ENCODE measurements at regions not wholly inside any gene's neighbourhood (a gene's known extent, or its start where the extent isn't known, plus 50 kb on each side); places are given as distances from the start of the nearest gene placed in this dataset.
"Not testable (repeated sequence)": the region's sequence is repeated elsewhere in the genome, so short reads cannot be mapped to it uniquely, and the experiment has no call there.

DNA sequence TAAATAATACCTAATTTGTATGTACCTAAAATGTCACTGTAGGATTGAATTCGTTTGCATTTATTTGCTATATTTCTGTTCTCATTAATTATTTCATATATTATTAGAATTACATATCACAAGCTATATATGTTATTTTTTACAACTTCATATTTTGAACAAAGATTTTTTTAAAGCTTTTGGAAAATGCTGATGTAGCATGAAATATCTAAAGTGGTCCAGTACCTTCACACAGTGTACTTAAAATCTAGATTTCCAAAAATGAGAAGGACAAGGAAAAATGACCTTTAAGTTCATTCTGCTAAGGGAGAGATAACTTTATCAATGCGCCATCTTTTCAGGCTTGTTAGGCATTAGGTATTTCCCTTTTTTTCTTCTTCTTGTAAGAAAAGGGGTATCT is 71.8 kb downstream of the LARP7 start:
- no peak for DNase-seq

DNA sequence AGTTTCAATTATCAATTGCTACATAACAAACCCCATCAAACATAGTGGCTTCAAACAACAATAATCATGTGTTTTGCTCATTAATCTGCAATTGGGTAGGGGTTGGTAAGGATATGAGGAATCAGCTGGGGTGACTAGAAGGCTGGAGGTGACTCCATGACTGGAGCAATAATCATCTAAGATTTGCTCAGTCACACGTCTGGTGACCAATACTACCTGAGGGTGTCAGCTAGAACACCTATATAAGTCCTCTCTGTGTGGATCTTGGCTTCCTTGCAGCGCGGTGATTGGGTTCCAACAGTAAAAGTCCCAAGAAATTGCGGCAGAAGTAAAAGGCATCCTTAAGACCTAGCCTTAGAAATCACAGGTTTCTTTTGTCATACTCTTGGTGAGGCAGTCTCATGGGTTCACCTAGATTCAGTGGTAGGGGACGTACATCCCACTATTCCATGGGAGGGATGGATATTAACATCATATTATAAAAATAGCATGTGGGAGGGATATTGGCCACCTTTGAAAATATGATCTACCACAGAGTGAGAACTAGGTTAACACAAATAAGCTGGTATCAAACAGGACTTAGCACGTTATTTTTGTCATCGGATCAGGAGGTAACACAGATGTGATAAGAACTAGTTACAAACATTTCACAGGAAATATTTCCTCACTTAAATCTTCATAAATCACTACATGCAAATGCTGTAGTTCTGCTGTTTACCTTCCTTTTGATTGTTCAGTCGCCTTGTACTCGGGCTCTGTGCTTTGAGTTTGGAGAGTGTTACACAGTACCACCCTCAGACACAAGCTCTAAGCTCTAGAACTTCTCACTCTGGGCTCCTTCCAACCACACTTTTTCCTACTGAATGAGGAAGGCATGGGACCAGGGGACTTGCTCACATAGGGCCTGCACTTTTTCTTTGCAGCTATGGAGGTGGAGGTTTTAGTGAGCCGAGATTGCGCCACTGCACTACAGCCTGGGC is 78.3 kb downstream of the LARP7 start:
- DNase-seq = no peak

DNA sequence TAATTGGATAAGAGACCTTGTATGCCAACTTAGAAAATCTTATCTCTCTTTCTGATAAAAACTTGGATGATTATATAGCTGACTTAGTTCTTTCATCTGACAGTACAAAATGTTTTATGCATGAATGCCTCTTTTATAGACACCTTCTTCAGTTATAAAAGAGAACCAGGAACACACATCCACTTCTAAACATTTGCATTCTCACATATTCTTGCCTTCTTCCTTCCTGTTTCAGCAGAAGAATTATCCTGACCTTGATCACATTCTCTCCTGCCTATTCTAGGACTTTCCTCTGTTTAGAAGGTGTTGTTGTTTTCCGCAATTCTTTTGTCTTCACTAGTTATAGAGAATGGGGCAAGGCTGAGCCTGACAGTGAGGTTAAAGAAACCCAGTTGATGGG is 80.9 kb downstream of the LARP7 start:
- DNase-seq = no peak

DNA sequence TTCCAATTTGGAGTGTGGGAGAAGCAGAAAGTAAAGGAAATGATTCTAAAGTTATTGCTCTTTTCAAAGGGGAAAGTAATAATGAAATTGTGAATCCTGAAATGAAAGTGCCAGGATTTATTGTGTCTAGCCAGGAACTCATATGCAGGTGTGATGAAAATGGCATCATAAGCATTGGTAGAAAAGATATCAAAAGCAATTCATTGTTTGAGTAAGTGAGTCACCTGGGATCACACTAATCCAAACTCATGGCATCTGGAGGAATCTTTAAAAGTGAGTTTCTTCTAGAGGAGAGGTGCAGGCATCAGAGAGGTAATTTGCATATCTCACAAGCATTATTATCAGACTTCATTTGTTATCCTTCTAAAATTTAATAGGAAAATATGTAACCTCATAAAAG is 84.7 kb downstream of the LARP7 start:
- no peak for DNase-seq

DNA sequence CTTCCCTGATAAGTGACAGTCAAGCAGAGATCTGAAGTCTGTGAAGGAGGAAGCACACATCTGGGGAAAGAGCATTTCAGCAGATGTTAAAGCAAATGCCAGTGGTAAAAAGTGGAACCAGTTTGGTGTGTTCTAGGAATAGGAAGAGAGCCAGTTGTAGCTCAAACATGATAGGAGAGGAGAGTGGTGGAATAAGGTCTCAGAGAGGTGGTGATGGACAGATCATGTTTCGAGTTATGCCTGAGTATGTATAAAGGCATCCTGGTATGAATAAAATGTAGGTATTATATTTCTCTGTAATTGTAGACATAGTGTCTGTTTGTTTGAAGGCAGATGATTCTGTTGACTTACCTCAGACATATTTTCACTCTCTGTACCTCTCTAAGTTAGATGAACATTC is 89.1 kb downstream of the LARP7 start:
- no peak for DNase-seq

DNA sequence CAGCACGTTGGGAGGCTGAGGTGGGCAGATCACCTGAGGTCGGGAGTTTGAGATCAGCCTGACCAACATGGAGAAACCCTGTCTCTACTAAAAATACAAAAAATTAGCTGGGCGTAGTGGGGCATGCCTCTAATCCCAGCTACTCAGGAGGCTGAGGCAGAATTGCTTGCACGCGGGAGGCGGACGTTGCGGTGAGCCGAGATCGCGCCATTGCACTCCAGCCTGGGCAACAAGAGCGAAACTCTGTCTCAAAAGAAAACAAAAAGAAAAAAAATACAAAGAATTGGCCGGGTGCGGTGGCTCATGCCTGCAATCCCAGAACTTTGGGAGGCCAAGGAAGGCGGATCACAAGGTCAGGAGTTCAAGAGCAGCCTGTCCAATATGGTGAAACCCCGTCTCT is 90.8 kb downstream of the LARP7 start:
- DNase-seq = not testable (repeated sequence)

DNA sequence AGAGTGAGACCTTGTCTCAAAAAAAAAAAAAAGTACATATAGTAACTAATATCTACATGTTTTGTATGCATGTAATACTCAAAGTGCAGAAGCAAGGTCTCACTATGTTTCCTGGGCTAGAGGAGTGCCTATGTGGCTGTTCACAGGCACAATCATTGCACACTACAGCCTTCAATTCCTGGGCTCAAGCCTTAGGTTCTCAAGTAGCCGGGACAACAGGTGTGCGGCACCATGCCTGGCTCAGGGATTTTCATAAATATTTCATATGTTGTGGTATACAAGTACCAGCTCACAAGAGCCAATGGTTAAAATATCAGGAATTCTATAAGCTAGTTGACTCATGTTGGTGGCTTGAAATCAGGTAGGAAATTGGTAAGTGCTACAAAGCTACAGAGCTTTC is 94.8 kb downstream of the LARP7 start:
- no peak for DNase-seq

DNA sequence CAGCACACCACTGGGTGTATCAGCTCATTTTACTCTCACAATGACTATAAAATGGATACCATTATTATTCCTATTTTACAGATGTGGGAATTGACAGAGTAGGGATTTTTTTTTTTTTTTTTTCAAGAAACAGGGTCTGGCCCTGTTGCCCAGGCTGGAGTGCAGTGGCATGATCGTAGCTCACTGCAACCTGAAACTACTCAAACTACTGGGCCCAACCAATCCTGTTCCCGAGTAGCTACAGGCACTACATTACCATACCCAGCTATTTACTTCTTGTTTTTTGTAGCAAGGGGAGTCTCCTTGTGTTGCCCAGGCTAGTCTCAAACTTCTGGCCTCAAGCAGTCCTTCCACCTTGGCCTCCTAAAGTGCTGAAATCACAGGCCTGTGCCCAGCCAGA is 95.2 kb downstream of the LARP7 start:
- DNase-seq = no peak

DNA sequence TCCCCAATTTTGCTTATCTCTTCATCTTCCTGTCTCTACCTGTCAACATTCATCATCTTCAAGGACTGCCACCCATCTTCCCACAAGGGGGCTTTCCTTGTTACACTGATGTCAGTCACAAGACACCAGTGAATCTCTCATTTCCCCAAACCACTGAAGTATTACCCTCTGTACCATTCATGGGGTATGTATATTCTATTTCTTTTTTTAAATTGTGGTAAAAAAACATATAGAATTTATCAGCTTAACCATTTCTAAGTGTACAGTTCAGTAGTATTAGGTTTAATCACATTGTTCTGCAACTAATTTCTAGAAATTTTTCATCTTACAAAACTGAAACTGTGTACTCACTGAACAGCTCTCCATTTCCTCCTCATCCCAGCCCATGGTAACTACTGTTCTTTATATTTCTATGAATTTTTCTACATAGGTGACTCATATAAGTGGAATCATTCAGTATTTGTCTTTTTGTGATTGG is 98.6 kb downstream of the LARP7 start:
- DNase-seq = no peak

DNA sequence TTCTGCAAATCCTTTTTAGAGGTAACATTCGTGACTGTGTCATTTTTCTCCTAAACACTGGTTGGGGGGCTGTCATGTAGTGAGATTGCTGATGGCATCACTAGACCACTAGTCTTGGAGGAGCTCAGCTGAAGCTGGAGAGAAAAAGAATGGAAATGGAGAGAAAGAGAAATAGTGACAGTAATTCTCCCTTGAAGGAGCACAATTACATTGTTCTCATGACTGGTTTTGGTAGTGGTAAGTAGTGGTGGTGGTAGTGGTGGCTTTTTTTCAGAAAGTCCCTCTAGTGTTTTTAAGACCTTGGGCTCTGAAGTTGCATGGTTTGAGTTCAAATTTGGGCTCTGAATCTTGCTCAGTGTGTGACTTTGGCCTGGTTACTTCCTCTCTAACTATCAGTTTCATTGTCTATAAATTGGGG is 99.8 kb downstream of the LARP7 start:
- DNase-seq = no peak

DNA sequence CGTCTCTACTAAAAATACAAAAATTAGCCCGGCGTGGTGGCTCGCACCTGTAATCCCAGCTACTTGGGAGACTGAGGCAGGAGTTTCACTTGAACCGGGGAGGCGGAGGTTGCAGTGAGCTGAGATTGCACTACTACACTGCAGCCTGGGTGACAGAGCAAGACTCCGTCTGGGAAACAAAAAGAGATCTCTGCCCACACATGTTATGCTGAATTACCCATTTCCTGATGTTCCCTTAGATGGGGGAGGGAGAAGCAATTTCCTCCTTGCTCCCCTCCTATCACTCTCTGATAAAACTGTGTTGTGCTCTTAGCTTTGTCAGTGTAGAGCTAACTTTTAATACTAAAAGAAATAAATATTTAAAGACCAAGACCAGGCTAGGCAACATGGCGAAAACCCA is 102.5 kb downstream of the LARP7 start:
- DNase-seq = no peak

DNA sequence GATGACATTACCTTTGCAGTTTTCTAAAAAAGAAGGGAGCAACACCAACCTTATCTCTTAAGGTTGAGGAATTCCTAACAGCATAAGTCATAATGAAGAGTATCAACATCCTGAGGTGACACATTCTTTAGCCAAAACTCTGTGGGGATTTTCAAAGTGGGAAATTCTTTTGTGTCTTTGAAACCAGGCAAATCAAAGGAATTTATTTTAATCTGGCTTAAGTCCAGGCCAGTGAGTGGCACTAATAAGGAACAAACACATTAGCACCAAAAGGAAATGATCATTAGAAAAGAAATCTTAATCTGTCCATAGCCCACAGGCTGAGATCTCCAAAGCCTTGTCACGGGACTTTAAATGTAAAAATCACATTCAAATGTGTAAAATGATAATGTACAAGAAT is 110.1 kb downstream of the LARP7 start:
- no peak for DNase-seq

DNA sequence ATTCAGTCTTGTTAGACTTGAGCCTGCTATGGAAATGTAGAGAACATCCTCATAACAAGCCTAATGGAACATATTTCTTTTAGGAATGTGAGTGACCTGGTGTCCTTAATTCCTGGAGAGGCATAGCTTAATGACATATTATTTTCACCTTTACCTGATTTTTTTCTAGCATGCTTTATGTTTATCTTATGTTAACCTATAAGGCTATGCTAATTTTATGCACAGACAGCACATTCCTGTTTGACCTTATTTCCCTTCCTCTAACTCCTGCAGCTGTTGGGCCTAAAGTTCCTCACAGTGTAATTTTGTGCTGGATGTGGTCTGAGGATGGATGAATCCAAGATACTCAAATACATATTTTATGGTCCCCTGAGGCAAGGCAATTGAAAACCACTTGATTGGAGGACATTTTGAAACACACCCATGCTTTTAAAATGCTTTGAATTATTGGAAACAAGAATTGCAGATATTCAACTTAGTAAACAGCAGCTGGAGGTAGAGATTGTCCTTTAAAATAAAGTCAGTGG is 111.5 kb downstream of the LARP7 start:
- no peak for DNase-seq

DNA sequence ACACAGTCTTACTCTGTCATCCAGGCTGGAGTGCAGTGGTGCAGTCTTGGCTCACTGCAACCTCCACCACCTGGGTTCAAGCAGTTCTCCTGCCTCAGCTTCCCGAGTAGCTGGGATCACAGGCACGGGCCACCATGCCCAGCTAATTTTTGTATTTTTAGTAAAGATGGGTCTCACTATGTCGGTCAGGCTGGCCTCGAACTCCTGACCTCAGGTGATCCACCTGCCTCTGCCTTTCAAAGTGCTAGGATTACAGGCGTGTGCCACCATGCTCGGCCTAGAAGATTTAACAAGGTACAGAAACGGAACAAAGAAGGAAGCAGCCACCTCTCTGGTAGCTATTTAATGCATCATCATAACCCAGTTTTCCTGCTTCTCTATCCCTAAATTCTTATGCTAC is 113.8 kb downstream of the LARP7 start:
- not testable (repeated sequence) for DNase-seq

DNA sequence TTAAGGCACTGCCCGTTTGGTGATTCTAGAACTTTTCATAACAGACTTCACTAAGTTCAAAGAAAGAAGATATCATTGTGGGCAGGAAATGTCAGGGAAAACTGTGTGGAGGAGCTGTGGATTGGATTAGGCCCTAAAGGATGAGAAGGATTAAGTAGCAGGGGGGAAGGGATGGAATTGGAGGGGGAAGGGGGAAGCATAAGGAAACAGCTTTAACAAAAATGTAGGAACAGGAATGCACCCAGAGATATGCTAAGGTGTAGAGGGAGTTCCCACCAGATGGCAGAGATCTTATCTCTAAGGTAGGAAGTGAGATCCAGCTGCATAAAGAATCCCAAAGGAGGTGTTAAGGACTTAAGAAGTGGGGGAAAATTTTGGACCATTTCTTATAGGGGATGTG is 114.5 kb downstream of the LARP7 start:
- no peak for DNase-seq

DNA sequence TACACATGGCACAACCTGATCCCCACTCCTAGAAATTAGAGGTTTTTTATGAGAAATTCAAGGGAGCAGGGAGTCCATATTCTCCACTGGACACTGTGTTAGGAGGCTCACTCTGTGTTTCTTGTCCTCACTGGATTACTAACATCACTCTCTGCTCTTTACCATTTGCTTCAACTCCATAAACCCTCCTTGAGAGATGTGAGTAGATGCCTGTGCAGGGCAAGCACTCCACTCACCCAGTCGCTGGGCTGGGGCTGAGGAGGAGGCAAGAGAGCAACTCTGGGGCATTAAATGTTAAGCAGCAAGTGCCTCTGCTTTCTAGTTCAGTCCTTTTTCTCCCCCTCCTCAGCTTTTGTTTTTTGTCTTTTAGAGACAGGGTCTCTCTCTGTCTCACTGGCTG is 115.1 kb downstream of the LARP7 start:
- DNase-seq = no peak

DNA sequence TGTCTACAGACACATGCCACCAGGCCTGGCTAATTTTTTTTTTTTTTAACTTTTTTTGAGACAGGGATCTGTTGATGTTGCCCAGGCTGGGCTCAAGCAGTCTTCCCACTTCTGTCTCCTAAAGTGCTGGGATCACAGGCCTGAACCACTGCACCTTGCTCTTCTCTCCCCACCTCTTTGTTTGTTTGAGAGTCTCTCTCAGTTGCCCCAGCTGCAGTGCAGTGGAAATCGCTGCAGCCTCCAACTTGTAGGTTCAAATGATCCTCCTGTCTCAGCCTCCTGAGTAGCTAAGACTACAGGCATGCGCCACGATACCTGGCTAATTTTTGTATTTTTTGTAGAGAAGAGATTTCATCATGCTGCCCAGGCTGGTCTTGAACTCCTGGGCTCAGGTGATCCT is 115.6 kb downstream of the LARP7 start:
- DNase-seq = no peak

DNA sequence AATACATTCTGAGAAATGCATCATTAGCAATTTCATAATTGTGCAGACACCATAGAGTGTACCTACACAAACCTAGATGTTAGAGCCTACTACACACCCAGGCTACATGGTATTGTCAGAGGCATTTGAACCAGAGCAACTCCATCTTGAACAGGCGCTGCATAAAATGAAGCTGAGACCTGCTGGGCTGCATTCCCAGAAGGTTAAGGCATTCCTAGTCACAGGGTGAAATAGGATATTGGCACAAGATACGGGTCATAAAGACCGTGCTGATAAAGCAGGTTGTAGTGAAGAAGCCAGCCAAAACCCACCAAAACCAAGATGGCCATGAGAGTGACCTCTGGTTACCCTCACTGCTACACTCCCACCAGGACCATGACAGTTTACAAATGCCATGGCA is 116.4 kb downstream of the LARP7 start:
- DNase-seq = no peak

DNA sequence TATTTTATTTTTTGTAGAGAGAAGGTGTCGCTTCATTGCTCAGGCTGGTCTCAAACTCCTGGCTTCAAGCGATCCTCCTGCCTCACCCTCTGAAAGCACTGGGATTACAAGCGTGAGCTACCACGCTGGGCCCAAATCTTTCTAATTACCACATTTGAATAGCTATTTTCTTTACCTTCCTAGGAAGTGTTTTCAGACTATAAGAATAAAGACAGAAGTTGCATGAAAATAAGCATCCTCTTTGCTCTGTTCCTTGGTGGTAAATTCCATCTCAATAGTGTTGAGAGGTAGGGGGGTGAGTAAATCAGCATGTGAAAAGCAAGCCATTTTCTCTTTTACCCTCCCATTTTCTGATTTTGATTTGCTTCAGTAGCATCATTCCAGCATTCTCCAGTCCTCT is 122.4 kb downstream of the LARP7 start:
- no peak for DNase-seq

DNA sequence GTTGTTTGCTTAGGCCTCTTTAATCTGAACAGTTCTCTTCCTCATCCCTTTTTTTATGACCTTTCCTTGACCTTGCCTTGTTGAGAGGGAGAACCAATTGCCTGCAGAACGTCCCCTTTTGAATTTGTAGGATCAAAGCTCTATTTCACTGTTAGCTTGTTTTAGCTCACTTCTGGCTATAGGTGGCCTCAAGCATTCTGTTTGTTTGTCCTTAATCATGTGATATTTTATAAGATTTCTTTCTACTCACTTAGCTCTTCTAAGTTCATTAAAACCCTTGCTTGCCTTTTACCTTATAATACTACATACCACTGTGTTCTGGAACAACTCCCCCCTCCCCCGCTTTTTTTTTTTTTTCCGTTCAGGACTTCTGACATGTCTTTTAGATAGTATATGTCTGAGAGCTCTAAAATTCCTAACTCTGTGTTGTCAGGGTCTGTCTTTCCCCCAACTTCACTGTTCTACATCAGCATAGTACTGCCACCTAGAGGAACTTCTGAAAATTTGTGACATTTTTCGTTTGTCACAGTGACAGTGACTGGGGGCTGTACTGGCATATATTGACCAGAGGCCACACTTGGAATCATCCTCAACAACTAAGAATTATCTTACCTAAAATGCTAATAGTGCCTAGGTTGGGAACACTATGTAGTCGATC is 128.5 kb downstream of the LARP7 start:
- DNase-seq = peak; percentile 12

DNA sequence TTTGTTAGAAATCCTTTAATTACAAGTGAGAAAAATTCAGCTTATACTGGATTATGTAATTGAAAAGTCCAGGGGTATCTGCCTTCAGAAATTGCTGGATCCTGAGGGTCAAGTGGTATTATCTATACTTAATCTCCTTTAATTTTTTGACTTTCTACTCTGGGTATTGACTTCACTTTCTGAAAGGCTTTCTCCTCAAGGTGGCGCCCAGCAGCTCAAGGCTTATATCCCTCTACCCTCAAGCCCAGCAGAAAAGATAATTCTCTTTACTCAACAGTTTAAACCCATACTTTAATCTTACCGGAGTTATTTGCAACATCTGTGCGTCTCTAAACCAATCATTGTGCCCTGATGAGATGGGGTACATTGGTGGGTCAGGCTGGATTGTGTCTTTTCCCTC is 129.5 kb downstream of the LARP7 start:
- peak; percentile 15 for DNase-seq

DNA sequence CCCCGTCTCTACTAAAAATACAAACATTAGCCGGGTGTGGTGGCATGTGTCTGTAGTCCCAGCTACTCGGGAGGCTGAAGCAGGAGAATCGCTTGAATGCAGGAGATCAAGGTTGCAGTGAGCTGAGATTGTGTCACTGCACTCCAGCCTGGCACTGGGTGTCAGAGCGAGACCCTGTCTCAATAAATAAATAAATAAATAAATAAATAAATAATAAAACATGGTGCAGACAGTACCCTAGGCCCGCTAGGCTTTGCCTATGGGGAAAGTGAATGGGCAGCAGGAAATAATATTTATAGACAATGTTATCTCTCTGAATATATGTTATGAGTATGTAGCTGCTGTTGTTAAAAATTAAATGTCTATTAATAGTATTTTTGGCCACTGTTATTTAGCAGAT is 130.4 kb downstream of the LARP7 start:
- DNase-seq = no peak

DNA sequence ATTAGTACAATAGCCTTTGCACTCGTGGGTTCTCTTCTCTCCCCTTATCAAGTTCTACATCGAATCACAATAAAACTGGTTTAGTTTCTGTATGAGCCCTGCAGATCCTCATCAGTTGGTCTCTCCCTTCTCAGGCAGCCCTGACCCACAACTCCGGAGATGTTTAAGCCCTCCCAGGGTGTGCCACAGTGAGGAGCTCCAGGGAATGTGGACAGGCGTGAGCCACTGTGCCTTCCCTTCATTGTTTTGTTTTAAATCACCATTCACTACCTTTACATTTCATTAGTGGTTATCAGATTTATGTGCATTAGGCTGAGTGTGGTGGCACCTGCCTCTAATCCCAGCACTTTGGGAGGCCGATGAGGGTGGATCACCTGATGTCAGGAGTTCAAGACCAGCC is 133.2 kb downstream of the LARP7 start:
- no peak for DNase-seq

DNA sequence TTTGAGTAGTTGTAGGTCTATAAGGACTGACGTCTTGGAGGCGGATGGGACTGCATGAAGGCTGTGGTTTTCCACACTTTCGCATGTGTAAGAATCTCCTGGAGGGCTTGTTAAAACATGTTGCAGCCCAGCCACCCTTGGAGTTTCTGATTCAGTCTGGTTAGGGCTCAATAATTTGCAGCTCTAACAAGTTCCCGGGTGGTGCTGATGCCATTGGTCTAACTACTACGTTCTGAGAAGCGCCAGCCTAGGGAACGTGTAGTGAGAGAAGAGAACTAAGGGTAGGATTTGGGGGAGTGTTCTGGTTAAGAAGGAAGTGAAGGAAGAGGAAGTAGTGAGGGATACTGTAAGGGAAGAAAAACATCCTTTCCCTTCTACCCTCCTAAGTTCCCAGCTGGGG is 138.9 kb downstream of the LARP7 start:
- no peak for DNase-seq

Data from NCI-H446 treated with DMSO at 0.1 percent for 48 hours (cell line).